ENCODE measurements at regions not wholly inside any gene's neighbourhood (a gene's known extent, or its start where the extent isn't known, plus 50 kb on each side); places are given as distances from the start of the nearest gene placed in this dataset.

- TF ChIP-seq CTCF (IDR thresholded peaks at IDR 0.05 in 4 of 5, conservative IDR thresholded peaks at IDR 0.05 in 1 of 5), result no peak
- no peak for TF ChIP-seq POLR2A (IDR thresholded peaks at IDR 0.05)
These were observed 86.2 kb upstream of the GPR6 start for GRCh38 chr6:109891924-109892323.
